Epidermal melanocyte (primary cell): ENCODE measurements at regions not wholly inside any gene's neighbourhood (a gene's known extent, or its start where the extent isn't known, plus 50 kb on each side); places are given as distances from the start of the nearest gene placed in this dataset.

Source experiments
- DNase-seq: peaks from one replicate; pipeline ENCODE4 v3.0.0; 2011; ENCODE audit warnings: low spot score; ENCODE audit not compliant: insufficient read length

- no peak for DNase-seq
These were observed 218.2 kb upstream of the FMR1 start for GRCh38 chrX:147693511-147693910.

GRCh38 chrX:147699061-147699460 is 212.7 kb upstream of the FMR1 start:
- no peak for DNase-seq

GRCh38 chrX:147710301-147710700 is 201.4 kb upstream of the FMR1 start:
- no peak for DNase-seq

GRCh38 chrX:147733369-147733768 is 178.3 kb upstream of the FMR1 start:
- DNase-seq, result no peak

DNA sequence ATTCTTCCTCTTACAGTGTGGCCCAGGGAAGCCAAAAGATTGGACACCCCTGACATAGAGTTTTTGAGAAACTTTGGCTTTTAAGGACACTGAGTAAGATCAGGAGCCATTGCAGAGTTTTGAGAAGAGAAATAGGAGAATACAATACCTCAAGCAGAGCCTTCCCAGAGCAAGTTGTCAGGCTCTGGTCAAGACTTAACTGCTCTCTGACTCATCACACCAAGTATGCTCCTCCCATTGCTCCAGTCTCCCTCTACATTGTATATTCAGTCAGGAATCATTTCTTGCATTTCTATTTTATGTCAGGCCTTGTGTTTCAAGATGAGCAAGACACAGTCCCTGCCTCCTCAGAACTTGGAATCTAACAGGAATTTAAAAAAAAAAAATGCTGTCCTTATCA is 176.4 kb upstream of the FMR1 start:
- DNase-seq, result no peak

- no peak for DNase-seq
These were observed 175.7 kb upstream of the FMR1 start for GRCh38 chrX:147736045-147736444.

DNA sequence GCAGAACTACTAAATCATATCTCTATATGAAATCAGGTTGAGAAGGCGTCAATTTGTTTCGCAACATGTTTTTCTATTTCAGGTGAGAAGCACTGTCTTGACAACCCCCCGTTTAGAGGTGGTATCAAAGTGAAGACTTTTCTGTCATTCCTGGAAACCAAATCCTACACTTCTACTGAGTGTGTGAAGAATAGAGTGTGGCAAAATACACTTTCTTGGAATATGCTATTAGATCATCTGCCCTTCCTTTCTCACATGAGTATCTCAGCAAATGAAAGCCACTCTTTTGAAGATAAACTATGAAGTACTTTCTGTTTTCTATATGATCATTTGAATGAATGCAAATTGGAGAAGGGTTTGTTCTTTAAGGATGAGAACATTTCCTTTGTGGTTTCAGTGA is 174.0 kb upstream of the FMR1 start:
- DNase-seq, result no peak

DNA sequence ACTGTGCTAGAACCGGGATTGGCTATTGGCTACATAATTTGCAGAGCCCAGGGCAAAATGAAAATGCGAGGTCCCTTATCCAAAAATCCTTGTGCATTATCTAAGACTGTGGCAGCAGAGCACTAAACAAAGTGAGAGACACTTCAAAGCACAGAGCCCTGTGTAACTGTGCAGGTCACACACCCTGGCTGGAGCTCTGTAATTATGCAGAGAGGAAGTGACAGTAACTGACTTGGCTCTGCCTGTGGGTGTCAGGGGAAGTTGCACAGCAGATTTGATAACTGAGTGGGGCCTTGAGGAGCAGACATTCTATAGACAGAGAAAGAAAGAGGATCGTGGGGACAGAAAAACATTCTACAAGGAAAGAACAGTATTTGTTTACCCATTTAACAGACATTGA is 173.5 kb upstream of the FMR1 start:
- no peak for DNase-seq

DNA sequence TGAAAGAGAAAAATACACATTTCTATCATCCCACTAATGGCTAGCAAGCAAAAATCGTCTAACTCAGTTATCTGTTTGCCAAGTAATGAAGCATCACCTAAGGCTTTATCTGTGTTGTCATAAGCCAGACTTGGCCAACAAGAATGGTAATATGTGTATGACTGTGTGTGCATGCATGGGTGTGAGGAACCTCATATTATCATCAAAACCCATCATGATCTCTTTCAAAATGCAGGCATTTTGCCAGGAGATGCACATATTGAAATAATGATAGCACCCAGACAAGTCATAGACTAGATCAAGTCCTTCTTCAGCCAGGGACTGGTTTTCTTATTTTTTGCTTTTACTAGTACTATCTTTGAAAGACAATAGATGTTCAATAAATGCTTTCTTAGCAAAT is 172.5 kb upstream of the FMR1 start:
- no peak for DNase-seq

GRCh38 chrX:147741776-147742175 is 169.9 kb upstream of the FMR1 start:
- no peak for DNase-seq

DNA sequence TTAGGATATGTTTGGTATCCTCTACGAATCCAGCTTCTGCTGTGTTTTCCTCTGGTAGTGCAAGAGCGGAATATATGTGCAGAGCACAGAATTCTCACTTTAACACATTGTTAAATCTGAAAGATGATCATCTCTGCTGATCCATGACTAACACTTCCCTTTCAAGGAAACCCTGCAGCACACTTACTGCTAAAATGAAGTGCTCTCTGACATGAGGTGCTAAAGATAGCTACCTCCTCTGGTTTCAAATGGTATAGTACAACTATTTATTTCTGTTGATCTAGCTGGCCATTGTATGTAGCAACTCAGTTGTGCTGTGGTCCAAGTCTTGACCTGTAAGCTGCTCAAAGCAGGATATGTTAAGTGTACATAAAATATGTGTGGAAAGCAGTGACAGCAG is 162.4 kb upstream of the FMR1 start:
- DNase-seq, result no peak

- no peak for DNase-seq
These were observed 154.0 kb upstream of the FMR1 start for GRCh38 chrX:147757750-147758149.

DNA sequence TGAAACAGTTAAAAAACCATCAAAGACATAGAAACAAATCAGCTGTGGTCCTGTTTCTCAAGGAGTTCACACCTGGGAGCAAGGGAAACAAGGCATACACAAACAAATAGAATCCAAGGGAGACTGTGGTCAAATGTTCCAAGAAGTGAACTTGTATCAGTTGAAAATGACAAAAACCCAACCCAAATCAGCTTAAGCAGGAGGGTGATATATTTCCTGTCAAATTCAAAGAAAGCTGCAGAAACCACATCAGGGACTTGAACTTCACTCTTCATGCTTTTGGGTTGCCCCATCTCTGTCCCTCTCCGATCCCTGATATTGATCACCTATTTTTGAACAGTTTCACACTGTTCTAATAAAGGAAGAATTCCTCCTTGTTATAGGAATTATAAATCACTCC is 148.6 kb upstream of the FMR1 start:
- DNase-seq, result no peak

GRCh38 chrX:147764868-147765267 is 146.9 kb upstream of the FMR1 start:
- no peak for DNase-seq

DNA sequence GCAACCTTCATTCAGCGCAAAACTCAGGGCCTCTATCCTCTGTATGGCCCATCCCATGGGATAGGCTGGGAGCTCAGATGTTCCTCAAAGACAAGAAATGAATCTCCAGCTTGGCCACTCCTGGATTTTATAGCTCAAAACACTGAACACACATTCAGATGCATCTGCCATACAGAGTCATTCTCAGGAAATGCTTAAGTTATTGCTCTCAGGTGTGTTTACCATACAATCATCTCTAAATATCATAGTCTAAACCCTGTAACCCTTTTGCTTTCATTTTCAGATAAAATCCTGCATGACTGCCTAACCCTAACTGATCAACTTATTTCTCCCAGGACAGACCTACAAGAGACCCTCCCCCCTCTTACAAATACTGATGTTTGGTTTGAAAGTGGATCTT is 140.9 kb upstream of the FMR1 start:
- no peak for DNase-seq

DNA sequence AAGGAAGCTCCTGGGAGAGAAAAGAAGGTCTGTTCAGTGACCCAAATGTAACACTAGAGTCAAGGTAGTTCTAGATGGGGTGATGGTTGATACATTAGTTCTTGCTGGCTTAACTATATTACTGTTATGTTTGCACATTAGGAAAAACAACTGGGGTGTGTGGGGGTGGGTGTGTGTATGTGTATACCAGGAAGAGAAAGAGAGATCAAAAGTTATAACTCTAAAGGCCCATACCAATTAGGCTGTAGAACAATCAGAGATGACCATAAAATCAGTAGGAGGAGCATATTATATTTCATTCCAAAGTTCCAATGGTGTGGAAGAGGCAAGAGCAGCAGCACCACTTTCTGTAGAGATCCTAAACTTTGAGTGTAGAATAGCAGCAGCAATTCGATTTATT is 134.7 kb upstream of the FMR1 start:
- DNase-seq, result no peak

GRCh38 chrX:147779173-147779572 is 132.5 kb upstream of the FMR1 start:
- no peak for DNase-seq

DNA sequence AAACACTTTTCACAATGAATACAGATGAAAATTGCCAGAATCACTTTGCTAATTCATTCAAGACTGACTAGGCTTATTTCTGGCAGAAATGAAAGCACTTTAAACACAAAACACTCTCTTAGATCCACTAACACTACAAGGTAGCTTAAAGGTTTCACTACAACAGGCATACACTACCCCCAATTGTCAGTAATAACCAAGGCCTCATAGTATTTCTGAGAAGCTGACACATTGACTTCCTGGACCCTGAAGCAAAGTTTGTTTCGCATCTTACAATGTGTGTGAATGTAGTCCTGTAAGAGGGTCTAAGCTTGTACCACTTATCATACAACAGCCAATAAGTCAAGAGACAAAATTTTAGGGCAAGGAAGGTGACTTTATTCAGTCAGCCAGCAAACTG is 129.9 kb upstream of the FMR1 start:
- no peak for DNase-seq

DNA sequence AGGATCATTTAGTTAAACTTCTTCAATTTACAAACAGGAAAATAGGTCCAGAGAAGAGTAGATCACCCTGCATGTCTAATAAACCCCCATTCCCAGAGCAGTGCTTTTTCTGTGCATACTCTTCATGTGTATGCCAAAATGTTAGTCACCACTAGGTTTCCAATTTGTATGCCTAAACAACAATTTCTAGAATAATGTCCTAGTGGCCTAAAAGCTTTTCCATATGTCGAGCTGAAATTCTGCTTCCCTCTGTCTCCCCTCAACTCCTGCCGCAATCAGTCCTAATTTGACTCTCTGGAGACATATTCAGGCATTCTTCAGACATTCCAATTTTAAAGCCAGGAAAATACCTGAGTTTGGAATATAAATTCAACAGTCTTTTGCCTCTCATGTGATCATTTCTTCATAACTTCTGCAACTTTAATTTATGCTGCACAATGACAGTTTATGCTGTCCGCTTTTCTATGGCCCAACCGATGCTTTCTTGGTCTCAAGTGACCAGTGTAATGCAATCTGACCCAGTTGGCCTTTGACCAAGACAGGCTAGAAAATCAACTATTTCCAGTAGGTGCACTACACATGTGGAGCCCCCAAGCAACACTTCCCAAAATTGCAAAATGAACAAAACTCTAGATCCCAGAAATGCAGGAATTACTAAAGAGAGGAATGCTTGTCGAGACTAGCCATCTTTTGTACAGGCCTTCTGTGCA is 122.9 kb upstream of the FMR1 start:
- DNase-seq, result no peak

- no peak for DNase-seq
These were observed 111.1 kb upstream of the FMR1 start for GRCh38 chrX:147800663-147801062.

DNA sequence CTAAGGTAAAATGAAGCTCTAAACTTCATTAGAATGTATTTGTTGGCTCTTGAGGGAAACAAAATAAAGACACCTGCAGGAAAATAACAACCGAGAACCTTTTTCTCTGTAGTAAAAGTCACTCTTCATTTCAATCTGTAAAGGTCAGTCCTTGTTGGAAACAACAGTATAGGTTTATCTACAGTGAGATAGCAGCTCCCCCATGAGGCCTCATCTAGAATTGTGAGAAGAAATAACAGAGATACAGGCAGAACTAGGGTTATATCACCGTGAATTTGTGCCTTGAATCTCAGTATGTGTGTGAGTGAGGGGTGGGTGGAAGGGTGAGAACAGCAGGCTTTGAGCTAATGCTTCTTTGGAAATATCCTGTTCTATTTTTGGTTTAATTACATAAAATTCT is 107.8 kb upstream of the FMR1 start:
- peak; percentile 20 for DNase-seq

GRCh38 chrX:147811803-147812202 is 99.9 kb upstream of the FMR1 start:
- DNase-seq, result no peak

DNA sequence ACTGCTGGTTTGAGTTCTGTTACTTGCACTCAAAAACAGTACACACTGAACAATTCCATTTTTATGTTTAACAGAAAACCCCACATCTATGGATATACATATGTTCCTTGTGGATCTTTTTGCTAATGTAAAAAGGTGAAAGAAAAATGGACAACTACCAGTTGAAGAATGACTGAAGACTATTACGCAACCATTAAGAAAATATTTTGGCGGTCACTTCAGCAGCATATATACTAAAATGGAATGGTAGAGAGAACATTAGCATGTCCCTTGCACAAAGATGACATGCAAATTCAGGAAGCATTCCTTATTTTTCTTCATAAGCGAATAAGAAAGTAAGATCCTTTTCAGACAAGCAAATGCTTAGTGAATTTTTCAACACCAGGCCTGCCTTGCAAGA is 84.6 kb upstream of the FMR1 start:
- no peak for DNase-seq

- no peak for DNase-seq
These were observed 83.0 kb upstream of the FMR1 start for GRCh38 chrX:147828719-147829118.
